GM21723 (cell line): ENCODE measurements at regions not wholly inside any gene's neighbourhood (a gene's known extent, or its start where the extent isn't known, plus 50 kb on each side); places are given as distances from the start of the nearest gene placed in this dataset.
A peak's percentile ranks its signal among the peaks of the same experiment; 100 is the strongest.
"Not testable (repeated sequence)": the region's sequence is repeated elsewhere in the genome, so short reads cannot be mapped to it uniquely, and the experiment has no call there.

Experiments used
- ATAC-seq: cut with Tn5 transposase; IDR thresholded peaks from one replicate; pipeline ENCODE4 v1.9.1; 2021; ENCODE audit warnings: mild to moderate bottlenecking, moderate library complexity; ENCODE audit not compliant: unreplicated experiment

DNA sequence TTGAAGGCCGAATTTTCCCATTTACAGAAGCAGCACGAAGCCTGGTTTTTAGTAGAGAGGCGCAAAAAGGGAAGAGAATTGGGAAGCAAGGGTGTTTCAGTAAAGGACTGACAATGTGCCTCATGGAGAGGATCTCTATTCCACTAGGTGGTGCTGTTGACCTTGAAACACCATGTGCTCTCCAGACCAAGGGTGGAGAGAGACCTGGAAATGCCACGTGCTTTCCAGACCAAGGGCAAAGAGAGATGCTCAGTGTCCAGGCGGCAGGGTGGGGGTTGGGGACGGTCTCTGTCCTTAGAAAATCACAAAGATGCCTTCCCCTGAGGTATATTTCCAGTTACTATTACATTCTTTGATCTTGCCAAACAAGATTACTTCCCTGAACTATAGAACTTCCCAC is 425.3 kb downstream of the CSNK1G3 start:
- no peak for ATAC-seq

GRCh38 chr5:123936548-123936947 is 424.6 kb downstream of the CSNK1G3 start:
- no peak for ATAC-seq

- ATAC-seq = not testable (repeated sequence)
Observed at GRCh38 chr5:123933812-123934211, 421.8 kb downstream of the CSNK1G3 start.

DNA sequence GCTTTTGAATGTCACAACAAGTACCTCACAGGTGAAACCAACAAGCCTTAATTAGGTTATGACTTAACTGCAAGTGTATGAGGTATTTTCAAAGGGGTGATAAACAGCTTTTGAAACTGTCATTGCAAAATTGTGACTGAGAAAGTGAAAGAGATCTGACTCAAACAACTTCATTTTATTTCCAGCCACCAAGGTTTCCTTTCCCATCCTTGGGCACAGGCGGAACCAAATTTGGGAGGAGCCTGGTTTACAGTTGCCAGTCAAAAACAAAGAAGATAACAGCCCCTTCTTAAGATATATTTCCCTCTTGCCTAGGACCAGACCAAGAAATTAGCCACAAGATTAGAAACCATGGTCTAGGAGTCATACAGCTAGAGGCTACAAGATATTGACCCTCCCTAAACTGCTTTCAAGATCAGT is 417.1 kb downstream of the CSNK1G3 start:
- ATAC-seq = peak; percentile 67

- no peak for ATAC-seq
Observed at GRCh38 chr5:123928401-123928800, 416.4 kb downstream of the CSNK1G3 start.

DNA sequence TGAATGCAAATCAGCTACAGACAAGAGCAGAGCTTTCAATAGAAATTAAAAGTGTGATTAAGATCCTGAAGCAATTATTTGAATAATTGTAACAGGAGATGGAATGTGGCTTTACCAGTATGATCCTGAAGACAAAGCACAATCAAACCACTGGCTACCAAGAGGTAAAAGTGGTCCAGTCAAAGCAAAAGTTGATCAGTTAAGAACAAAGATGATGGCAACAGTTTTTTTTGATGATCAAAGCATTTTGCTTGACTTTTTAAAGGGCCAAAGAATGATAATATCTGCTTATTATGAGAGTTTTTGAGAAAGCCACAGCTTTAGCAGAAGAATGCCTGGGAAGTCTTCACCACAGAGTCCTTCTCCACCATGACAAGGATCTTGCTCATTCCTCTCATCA is 409.2 kb downstream of the CSNK1G3 start:
- no peak for ATAC-seq

DNA sequence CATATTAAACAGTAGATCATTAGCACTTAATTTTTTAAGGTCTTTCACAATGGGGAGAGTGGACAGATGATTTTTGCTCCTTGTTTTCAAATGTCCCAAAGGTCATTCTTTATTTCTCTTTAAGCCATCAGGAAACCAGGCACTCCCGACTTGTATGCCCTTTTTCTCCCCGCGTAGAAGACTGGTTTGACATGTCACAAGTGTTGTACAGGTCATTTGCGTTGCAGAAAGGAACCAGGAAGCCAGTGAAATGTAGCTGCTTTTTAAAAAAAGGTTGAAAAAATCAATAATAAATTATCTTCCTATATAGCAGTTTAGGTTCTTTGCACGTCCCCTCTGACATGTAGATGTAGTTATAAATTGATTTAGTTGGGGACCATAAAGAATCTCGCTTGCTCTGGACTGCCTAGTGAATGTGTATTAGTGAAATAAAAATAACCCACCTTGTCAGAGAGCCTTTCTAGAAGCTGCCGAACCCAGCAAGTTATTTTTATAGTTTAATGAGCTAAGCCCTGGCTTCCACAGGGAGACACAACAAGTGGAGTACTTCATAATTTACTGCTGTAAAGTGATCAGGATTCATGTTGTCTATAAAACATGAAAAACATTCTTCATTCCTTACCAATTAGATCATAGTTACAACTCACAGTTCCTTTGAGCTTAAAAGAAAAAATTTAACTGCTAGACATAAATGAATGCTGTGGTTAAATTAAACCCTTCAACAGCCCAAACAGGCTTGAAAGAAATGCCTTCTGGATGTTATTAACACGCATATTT is 404.6 kb downstream of the CSNK1G3 start:
- no peak for ATAC-seq

GRCh38 chr5:123914333-123914732 is 402.4 kb downstream of the CSNK1G3 start:
- no peak for ATAC-seq

GRCh38 chr5:123907349-123907748 is 395.4 kb downstream of the CSNK1G3 start:
- peak; percentile 67 for ATAC-seq

GRCh38 chr5:123906698-123907295 is 394.8 kb downstream of the CSNK1G3 start:
- no peak for ATAC-seq

- ATAC-seq = no peak
Observed at GRCh38 chr5:123885081-123885480, 373.1 kb downstream of the CSNK1G3 start.

DNA sequence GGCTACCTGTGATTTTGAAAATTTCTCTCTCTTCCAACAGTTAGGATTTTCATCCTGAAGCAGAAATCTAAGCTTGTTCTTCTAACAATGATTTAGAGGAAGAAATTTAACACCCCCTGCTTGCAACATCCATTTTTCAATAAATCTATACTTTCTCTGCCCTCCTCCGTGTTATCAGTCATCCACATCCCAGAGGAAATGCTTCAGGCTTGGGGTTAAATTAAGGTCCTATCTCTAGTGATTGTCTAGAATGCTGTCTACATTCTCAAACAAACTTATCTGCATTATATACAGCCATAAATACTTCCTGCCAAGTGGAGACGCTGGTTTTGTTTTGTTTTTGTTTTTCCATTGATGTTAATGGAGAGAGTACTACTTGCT is 371.0 kb downstream of the CSNK1G3 start:
- no peak for ATAC-seq

DNA sequence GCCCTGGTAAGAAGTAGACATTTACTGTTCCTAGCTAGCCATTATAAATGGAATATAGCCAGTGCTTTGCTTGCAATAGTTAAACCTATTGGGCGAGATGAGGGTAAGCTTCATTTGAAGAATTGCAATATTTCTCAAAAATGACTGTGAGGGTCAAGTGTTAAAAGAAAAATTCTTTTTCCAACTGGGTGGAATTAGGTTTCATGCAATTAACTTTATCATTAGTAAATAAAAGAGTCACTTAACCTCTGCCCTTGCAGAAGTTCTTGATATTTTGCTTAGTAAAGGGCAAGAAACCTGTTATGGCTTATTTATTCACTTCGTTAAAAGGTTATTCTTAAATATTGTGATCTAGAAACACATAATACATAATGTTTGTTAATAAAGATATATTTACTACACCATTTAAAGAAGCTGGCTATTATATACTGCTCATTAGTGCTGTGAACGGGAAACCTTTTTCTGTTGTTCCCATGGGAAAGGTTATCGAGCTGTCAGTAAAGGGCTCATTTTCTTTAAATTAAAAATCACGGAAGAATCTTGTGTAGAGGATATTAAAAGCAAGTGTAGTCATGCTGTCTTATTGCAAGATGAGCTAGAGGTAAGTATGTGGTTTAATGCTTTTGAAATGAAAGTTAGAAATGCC is 370.5 kb downstream of the CSNK1G3 start:
- ATAC-seq = no peak

DNA sequence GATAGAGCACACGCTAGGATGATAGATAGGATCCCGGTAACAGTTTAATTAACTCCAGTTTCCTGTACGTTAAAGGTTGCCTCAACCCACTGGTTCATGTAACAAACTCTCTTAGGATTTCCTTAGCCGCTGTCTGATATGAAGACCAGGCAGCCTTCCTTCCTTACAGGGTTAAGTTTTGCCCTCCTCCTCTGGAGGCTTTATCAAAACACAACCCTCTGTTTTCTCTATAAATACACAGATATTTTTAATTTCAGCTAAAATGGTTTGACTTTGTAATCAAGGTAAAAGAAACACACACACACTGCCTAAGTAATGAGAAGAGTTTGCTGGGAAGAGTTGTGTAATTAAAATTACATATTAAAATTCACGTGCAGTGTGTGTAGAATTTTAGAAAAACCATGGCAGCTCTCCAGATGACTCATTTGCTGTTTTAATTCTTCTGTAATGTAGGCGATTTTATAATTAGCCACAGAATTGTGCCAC is 369.8 kb downstream of the CSNK1G3 start:
- ATAC-seq = no peak

DNA sequence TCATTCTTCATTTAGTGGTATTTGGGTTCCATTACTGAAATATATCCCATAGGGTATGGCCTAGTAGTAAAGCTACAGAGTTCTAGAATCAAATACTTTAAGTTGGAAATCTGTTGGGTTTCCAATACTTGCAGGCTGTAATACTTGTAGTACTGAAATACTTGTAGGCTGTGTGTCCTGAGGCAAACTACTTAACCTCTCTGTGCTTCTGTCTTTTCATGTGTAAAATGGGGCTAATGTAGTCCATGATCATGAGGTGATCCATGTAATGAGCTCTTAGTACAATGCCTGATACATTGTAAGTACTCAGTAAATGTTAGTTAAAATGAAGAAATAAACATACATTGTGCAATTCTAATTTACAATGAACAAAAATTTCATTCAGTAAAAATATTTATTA is 368.9 kb downstream of the CSNK1G3 start:
- ATAC-seq = no peak

GRCh38 chr5:123879071-123879470 is 367.1 kb downstream of the CSNK1G3 start:
- ATAC-seq = no peak

DNA sequence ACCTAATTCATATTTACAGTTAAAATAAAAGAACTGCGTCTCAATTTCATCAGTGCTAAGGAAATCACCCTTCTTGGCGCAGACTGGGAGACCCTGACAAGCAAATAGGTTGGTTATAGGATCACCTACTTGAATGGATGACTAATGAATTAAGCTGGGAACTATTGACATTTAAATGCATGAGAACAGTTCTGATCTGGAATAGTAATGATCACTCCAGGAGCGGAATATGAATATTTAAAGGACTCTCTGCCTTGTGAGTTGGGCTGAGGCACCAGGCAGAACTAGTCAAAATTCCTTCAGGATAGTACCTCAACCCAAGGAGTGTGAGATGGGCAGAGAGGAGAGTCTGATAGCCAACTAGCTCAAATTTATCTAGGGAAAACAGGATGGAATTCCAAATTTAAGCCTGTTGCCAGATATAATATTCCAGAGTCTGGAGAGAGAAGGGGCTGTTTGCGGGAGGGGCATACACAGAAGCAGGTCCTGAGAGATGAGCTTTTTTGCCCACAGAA is 364.4 kb downstream of the CSNK1G3 start:
- ATAC-seq = no peak

DNA sequence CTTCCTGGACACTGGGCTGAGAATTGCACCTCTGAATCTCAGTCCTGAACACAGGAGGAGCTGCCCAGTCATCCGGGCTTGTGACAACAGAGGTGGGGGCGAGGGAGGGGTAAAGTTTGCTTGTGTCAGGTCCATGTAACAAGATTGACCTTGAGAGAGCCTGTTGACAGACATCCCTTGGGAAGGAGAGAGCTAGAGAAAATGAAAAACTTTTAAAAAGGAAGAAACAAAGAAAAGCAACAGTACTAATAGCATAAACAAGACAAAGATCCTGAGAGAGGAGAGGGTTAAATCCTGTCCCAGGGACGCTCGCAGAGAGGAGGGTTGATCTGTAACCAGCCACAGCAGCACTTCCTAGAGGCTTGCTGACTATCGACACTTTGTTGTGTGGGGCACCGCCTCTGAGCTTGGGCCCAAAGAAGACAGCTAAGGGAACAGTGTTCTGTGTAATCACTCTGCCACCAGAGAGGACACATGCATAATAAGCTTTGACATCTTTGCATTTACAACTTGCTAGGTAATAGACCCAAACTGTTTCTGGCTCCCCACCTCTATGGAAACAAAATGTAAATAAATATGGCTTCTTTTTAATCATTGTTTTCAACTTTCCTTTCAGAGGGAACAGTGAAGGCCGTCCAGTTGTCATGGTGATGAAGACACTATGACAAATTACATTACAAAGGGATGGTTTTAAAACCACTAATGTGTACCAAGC is 363.7 kb downstream of the CSNK1G3 start:
- no peak for ATAC-seq

- no peak for ATAC-seq
Observed at GRCh38 chr5:123874600-123875201, 362.7 kb downstream of the CSNK1G3 start.

- ATAC-seq = no peak
Observed at GRCh38 chr5:123873846-123874245, 361.9 kb downstream of the CSNK1G3 start.

GRCh38 chr5:123871373-123871772 is 359.4 kb downstream of the CSNK1G3 start:
- ATAC-seq = no peak
